MM.1S (cell line): ENCODE measurements at regions not wholly inside any gene's neighbourhood (a gene's known extent, or its start where the extent isn't known, plus 50 kb on each side); places are given as distances from the start of the nearest gene placed in this dataset.

ENCODE experiments used
- DNase-seq: peaks from one replicate; pipeline ENCODE4 v3.0.0-alpha.2; 2015
- H2AFZ ChIP-seq: fragments of 300-600 bp; sonication (generic); 2 replicates; pipeline ENCODE4 v1.6.0; 2016; ENCODE audit warnings: antibody characterized with exemption, low read length
- H3F3A ChIP-seq: fragments of 300-600 bp; sonication (generic); 2 replicates; pipeline ENCODE4 v1.6.1; 2016; ENCODE audit warnings: mild to moderate bottlenecking, antibody characterized with exemption, low read length, moderate library complexity, mixed read lengths; ENCODE audit not compliant: insufficient read depth
- H3K27ac ChIP-seq: fragments of 300-600 bp; sonication (generic); 2 replicates; pipeline ENCODE4 v1.5.1; 2016; ENCODE audit warnings: mild to moderate bottlenecking, low read length
- H3K27me3 ChIP-seq: fragments of 300-600 bp; sonication (generic); replicated peaks from 2 replicates; pipeline ENCODE4 v1.6.0; 2016; ENCODE audit warnings: low read length; ENCODE audit not compliant: insufficient read depth
- H3K36me3 ChIP-seq: fragments of 300-600 bp; sonication (generic); replicated peaks from 2 replicates; pipeline ENCODE4 v1.6.1; 2016; ENCODE audit warnings: mild to moderate bottlenecking, low read length, mixed read lengths; ENCODE audit not compliant: insufficient read depth
- H3K4me1 ChIP-seq: fragments of 300-600 bp; sonication (generic); 2 replicates; pipeline ENCODE4 v1.6.1; 2016; ENCODE audit warnings: low read length, mixed read lengths
- H3K4me2 ChIP-seq: fragments of 300-600 bp; sonication (generic); 2 replicates; pipeline ENCODE4 v1.6.0; 2016; ENCODE audit warnings: low read depth, low read length
- H3K4me3 ChIP-seq: fragments of 300-600 bp; sonication (generic); 2 replicates; pipeline ENCODE4 v1.5.1; 2016; ENCODE audit warnings: low read length, mixed read lengths
- H3K79me2 ChIP-seq: fragments of 300-600 bp; sonication (generic); 2 replicates; pipeline ENCODE4 v1.6.1; 2016; ENCODE audit warnings: mixed run types, low read length, mixed read lengths
- H3K9ac ChIP-seq: fragments of 300-600 bp; sonication (generic); 2 replicates; pipeline ENCODE4 v1.6.1; 2016; ENCODE audit warnings: low read length, mixed read lengths
- H3K9me2 ChIP-seq: fragments of 300-600 bp; sonication (generic); replicated peaks from 2 replicates; pipeline ENCODE4 v1.6.1; 2016; ENCODE audit warnings: mild to moderate bottlenecking, low read length, mixed read lengths; ENCODE audit not compliant: insufficient read depth
- H3K9me3 ChIP-seq: fragments of 300-600 bp; sonication (generic); replicated peaks from 2 replicates; pipeline ENCODE4 v1.6.1; 2016; ENCODE audit warnings: mild to moderate bottlenecking, low read length, mixed read lengths; ENCODE audit not compliant: insufficient read depth
- H4K20me1 ChIP-seq: fragments of 300-600 bp; sonication (generic); 2 replicates; pipeline ENCODE4 v1.6.1; 2016; ENCODE audit warnings: mild to moderate bottlenecking, low read length, moderate library complexity, mixed read lengths; ENCODE audit not compliant: insufficient read depth
- CTCF ChIP-seq: fragments of 300-600 bp; sonication (generic); IDR thresholded peaks from 2 replicates; pipeline ENCODE4 v1.5.1; 2016; ENCODE audit warnings: antibody characterized with exemption, low read length, mixed read lengths
- EZH2 ChIP-seq: fragments of 300-600 bp; sonication (generic); optimal IDR thresholded peaks from 2 replicates; pipeline ENCODE3; 2017; ENCODE audit warnings: low read depth, mild to moderate bottlenecking, antibody characterized with exemption, low read length, mixed read lengths
- EZH2phosphoT487 ChIP-seq: fragments of 300-600 bp; sonication (generic); IDR thresholded peaks from 2 replicates; pipeline ENCODE4 v1.6.1; 2018; ENCODE audit warnings: antibody characterized with exemption, low read length

- TF ChIP-seq EZH2 (no peak), CTCF (no peak), EZH2phosphoT487 (no peak)
- Histone ChIP-seq H2AFZ (no peak overlapping the region), H3K27ac (no peak overlapping the region), H3K9ac (no peak overlapping the region), H3K4me3 (no peak overlapping the region), H3F3A (no peaks in the 10 kb centered on the region), H3K4me2 (no peak overlapping the region), H4K20me1 (no peaks in the 10 kb centered on the region), H3K79me2 (no peaks in the 10 kb centered on the region), H3K36me3 (no peaks in the 10 kb centered on the region), H3K9me2 (no peaks in the 10 kb centered on the region), H3K9me3 (no peaks in the 10 kb centered on the region), H3K4me1 (no peaks in the 10 kb centered on the region), H3K27me3 (no peaks in the 10 kb centered on the region)
- no peak for DNase-seq
Measured at GRCh38 chr3:106635826-106636225, 741.4 kb upstream of the CCDC54 start.

- no peaks in the 10 kb centered on the region for H3K79me2 ChIP-seq
- no peak overlapping the region for H3K9ac ChIP-seq
- H3K4me2 ChIP-seq, result no peak overlapping the region
- H3K4me3 ChIP-seq, result no peak overlapping the region
- H4K20me1 ChIP-seq, result no peaks in the 10 kb centered on the region
- no peak overlapping the region for H3K27ac ChIP-seq
- TF ChIP-seq EZH2 (no peak), CTCF (no peak), EZH2phosphoT487 (no peak)
- H3K27me3 ChIP-seq, result no peaks in the 10 kb centered on the region
- DNase-seq, result no peak
- H3K9me3 ChIP-seq, result no peaks in the 10 kb centered on the region
- no peaks in the 10 kb centered on the region for H3F3A ChIP-seq
- H2AFZ ChIP-seq, result no peak overlapping the region
- no peaks in the 10 kb centered on the region for H3K36me3 ChIP-seq
- no peaks in the 10 kb centered on the region for H3K4me1 ChIP-seq
- no peaks in the 10 kb centered on the region for H3K9me2 ChIP-seq
Measured at GRCh38 chr3:106640353-106640752, 736.9 kb upstream of the CCDC54 start.

GRCh38 chr3:106642161-106642560, 735.1 kb upstream of the CCDC54 start:
- Histone ChIP-seq H4K20me1 (no peaks in the 10 kb centered on the region), H3K9me2 (no peaks in the 10 kb centered on the region), H2AFZ (no peak overlapping the region), H3F3A (no peaks in the 10 kb centered on the region), H3K36me3 (no peaks in the 10 kb centered on the region), H3K27me3 (no peaks in the 10 kb centered on the region), H3K27ac (no peak overlapping the region), H3K9ac (no peak overlapping the region), H3K4me2 (no peak overlapping the region), H3K4me3 (no peak overlapping the region), H3K4me1 (no peaks in the 10 kb centered on the region), H3K9me3 (no peaks in the 10 kb centered on the region), H3K79me2 (no peaks in the 10 kb centered on the region)
- DNase-seq, result no peak
- no peak for TF ChIP-seq EZH2phosphoT487

GRCh38 chr3:106643684-106644161, 733.5 kb upstream of the CCDC54 start:
- no peak overlapping the region for H3K27ac ChIP-seq
- H3K36me3 ChIP-seq, result no peaks in the 10 kb centered on the region
- no peak overlapping the region for H3K9ac ChIP-seq
- H3K79me2 ChIP-seq, result no peaks in the 10 kb centered on the region
- DNase-seq, result no peak
- no peaks in the 10 kb centered on the region for H3K27me3 ChIP-seq
- no peaks in the 10 kb centered on the region for H3K9me3 ChIP-seq
- H2AFZ ChIP-seq, result no peak overlapping the region
- no peak overlapping the region for H3K4me3 ChIP-seq
- H3F3A ChIP-seq, result no peaks in the 10 kb centered on the region
- H3K9me2 ChIP-seq, result no peaks in the 10 kb centered on the region
- no peak overlapping the region for H3K4me2 ChIP-seq
- H4K20me1 ChIP-seq, result no peaks in the 10 kb centered on the region
- H3K4me1 ChIP-seq, result no peaks in the 10 kb centered on the region
- no peak for TF ChIP-seq CTCF
- TF ChIP-seq EZH2, result no peak
- no peak for TF ChIP-seq EZH2phosphoT487
